GM12891 (cell line): ENCODE measurements at regions not wholly inside any gene's neighbourhood (a gene's known extent, or its start where the extent isn't known, plus 50 kb on each side); places are given as distances from the start of the nearest gene placed in this dataset.

Experiments used
- POLR2A ChIP-seq: IDR thresholded peaks from 2 replicates; pipeline ENCODE4 v1.6.1; 2011; ENCODE audit warnings: low read depth, low read length, control low read depth
- POLR2AphosphoS5 ChIP-seq: IDR thresholded peaks from 2 replicates; pipeline ENCODE4 v1.6.1; 2011; ENCODE audit warnings: low read depth, low read length, control low read depth

- TF ChIP-seq POLR2AphosphoS5 (no peak), POLR2A (no peak)
These were observed 65.3 kb upstream of the FSTL1 start for GRCh38 chr3:120516136-120516535.
